ENCODE measurements at regions not wholly inside any gene's neighbourhood (a gene's known extent, or its start where the extent isn't known, plus 50 kb on each side); places are given as distances from the start of the nearest gene placed in this dataset.

DNA sequence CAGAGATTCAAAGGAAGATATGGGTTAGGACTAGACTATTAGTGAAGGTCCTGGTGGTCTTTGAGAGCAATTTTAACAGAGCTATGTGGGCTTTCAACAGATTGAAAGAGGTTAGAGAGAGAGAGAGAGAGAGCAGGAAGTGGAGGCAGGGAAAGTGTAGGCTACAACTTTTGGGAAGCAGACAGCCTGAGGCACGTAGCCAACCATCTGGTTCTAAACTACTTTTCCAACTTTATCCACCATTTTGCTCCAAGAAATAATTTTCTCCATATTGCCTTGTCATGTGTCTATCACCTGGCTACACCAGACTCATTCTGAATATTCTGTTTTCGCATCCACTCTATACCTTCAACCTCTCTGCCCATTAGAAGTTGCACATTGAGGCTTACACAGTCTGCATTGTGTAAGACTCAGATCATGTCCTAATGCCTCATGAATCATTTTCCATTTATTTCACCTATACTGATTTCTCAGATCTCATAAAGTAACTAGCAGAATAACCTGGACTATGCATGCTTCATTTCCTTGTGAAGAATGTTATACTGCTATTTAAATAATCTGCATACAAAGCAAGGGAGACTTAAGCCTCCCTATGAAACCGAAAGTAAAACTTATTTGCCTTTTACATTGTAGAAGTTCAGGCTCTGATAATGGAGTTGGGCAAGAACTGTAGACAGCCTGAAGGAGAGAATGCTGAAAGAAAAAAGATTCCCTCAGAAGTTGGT lies 235.6 kb downstream of the ELAVL2 start:
- Histone ChIP-seq H3K4me3 (ENCODE audit: control insufficient read depth in 2 of 3, extremely low read depth in 1 of 3, insufficient read depth in 2 of 3, low read depth in 1 of 3, low read length in 3 of 3) (peak overlapping the region in 1 of 3 experiments; percentile 1), H3K4me1 (ENCODE audit: control insufficient read depth, extremely low read depth, insufficient read depth, low read length) (no peaks in the 10 kb centered on the region), H3K79me2 (ENCODE audit: control insufficient read depth, insufficient read depth, low read length) (no peaks in the 10 kb centered on the region), H3K9me3 (ENCODE audit: control insufficient read depth, low read depth, low read length) (no peaks in the 10 kb centered on the region), H3K27me3 (ENCODE audit: control insufficient read depth, extremely low read depth, insufficient read depth, low read length) (no peaks in the 10 kb centered on the region), H3K4me2 (ENCODE audit: control insufficient read depth, extremely low read depth, insufficient read depth, low read depth, low read length) (peak overlapping the region; percentile 19), H2AFZ (ENCODE audit: control insufficient read depth, low read length) (peak overlapping the region; percentile 5), H3K9me1 (ENCODE audit: control insufficient read depth, extremely low read depth, insufficient read depth, low read length) (no peaks in the 10 kb centered on the region), H4K20me1 (ENCODE audit: control insufficient read depth, extremely low read depth, insufficient read depth, low read length) (no peaks in the 10 kb centered on the region), H3K36me3 (ENCODE audit: control insufficient read depth in 2 of 2, extremely low read depth in 1 of 2, insufficient read depth in 2 of 2, low read length in 2 of 2) (no peaks in the 10 kb centered on the region), H3K27ac (ENCODE audit: control insufficient read depth, insufficient read depth, low read length) (no peak overlapping the region), H3K9ac (ENCODE audit: control insufficient read depth, extremely low read depth, insufficient read depth, low read length) (no peak overlapping the region)
- no peak for TF ChIP-seq EZH2 (IDR thresholded peaks at IDR 0.05; ENCODE audit: low read length)
- TF ChIP-seq, protein P1, sequence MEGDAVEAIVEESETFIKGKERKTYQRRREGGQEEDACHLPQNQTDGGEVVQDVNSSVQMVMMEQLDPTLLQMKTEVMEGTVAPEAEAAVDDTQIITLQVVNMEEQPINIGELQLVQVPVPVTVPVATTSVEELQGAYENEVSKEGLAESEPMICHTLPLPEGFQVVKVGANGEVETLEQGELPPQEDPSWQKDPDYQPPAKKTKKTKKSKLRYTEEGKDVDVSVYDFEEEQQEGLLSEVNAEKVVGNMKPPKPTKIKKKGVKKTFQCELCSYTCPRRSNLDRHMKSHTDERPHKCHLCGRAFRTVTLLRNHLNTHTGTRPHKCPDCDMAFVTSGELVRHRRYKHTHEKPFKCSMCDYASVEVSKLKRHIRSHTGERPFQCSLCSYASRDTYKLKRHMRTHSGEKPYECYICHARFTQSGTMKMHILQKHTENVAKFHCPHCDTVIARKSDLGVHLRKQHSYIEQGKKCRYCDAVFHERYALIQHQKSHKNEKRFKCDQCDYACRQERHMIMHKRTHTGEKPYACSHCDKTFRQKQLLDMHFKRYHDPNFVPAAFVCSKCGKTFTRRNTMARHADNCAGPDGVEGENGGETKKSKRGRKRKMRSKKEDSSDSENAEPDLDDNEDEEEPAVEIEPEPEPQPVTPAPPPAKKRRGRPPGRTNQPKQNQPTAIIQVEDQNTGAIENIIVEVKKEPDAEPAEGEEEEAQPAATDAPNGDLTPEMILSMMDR (optimal IDR thresholded peaks at IDR 0.05 in 1 of 3, IDR thresholded peaks at IDR 0.05 in 1 of 3, conservative IDR thresholded peaks at IDR 0.05 in 1 of 3; ENCODE audit: extremely low read depth in 1 of 3, insufficient read depth in 2 of 3, low read length in 3 of 3): no peak
- DNase-seq (ENCODE audit: low read depth, low spot score) (no peak), FAIRE-seq (peak; percentile 17)
- dilution Hi-C loops (cut with MboI; ENCODE audit: extremely low pct_ligation_motif_present, low sequenced_read_pairs): no loop called here

DNA sequence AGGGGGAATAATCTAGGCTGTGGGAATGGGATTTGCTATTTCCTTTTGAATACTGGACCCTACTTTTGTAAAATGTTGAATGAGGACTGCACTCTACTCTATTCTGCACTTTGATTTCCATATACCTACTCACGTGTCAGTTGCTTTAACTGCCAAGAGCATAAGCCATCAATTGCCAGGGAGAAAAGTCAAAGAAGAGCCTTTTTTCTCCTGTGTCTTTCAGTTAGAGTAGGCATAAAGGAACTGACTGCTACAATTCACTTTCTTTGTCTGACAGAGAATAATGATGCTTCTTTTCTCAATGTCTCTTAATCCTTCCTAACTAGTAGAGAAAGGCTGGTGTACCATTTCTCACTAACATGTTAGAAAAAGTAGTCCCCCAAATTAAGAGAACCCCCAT lies 231.6 kb downstream of the ELAVL2 start:
- Histone ChIP-seq H3K79me2 (ENCODE audit: control insufficient read depth, insufficient read depth, low read length) (no peaks in the 10 kb centered on the region), H2AFZ (ENCODE audit: control insufficient read depth, low read length) (no peak overlapping the region), H3K27ac (ENCODE audit: control insufficient read depth, insufficient read depth, low read length) (no peak overlapping the region), H3K9me1 (ENCODE audit: control insufficient read depth, extremely low read depth, insufficient read depth, low read length) (no peaks in the 10 kb centered on the region), H3K4me2 (ENCODE audit: control insufficient read depth, extremely low read depth, insufficient read depth, low read depth, low read length) (no peak overlapping the region), H3K27me3 (ENCODE audit: control insufficient read depth, extremely low read depth, insufficient read depth, low read length) (no peaks in the 10 kb centered on the region), H3K36me3 (ENCODE audit: control insufficient read depth in 2 of 2, extremely low read depth in 1 of 2, insufficient read depth in 2 of 2, low read length in 2 of 2) (no peaks in the 10 kb centered on the region), H4K20me1 (ENCODE audit: control insufficient read depth, extremely low read depth, insufficient read depth, low read length) (no peaks in the 10 kb centered on the region), H3K4me1 (ENCODE audit: control insufficient read depth, extremely low read depth, insufficient read depth, low read length) (peaks cover 11% of the 10 kb centered on the region), H3K9me3 (ENCODE audit: control insufficient read depth, low read depth, low read length) (no peaks in the 10 kb centered on the region), H3K9ac (ENCODE audit: control insufficient read depth, extremely low read depth, insufficient read depth, low read length) (no peak overlapping the region), H3K4me3 (ENCODE audit: control insufficient read depth in 2 of 3, extremely low read depth in 1 of 3, insufficient read depth in 2 of 3, low read depth in 1 of 3, low read length in 3 of 3) (no peak overlapping the region)
- FAIRE-seq (no peak), DNase-seq (ENCODE audit: low read depth, low spot score) (no peak)
- TF ChIP-seq, protein P1 (optimal IDR thresholded peaks at IDR 0.05 in 1 of 3, IDR thresholded peaks at IDR 0.05 in 1 of 3, conservative IDR thresholded peaks at IDR 0.05 in 1 of 3; ENCODE audit: extremely low read depth in 1 of 3, insufficient read depth in 2 of 3, low read length in 3 of 3): no peak
- no peak for TF ChIP-seq EZH2 (IDR thresholded peaks at IDR 0.05; ENCODE audit: low read length)
- dilution Hi-C loops (cut with MboI; ENCODE audit: extremely low pct_ligation_motif_present, low sequenced_read_pairs): no loop called here
